AG04450 (cell line): ENCODE measurements at regions not wholly inside any gene's neighbourhood (a gene's known extent, or its start where the extent isn't known, plus 50 kb on each side); places are given as distances from the start of the nearest gene placed in this dataset.
"Not testable (repeated sequence)": the region's sequence is repeated elsewhere in the genome, so short reads cannot be mapped to it uniquely, and the experiment has no call there.

Experiments
- CTCF ChIA-PET: fragments of 300-600, 350-600 bp; formaldehyde crosslinking; extraction: SDS; loops from one replicate; lab custom pipeline; 2022; ENCODE audit warnings: antibody characterized with exemption, inconsistent platforms; lab: Charles Lee
- POLR2A ChIA-PET: fragments of 350-600 bp; formaldehyde crosslinking; extraction: SDS; loops from one replicate; lab custom pipeline; 2021; ENCODE audit warnings: antibody characterized with exemption, inconsistent platforms; lab: Yijun Ruan, JAX
- DNase-seq: peaks from one replicate; pipeline ENCODE4 v3.0.0-alpha.2; 2011; ENCODE audit warnings: low read depth, low spot score
- H3K27ac ChIP-seq: one replicate; pipeline ENCODE4 v1.5.1; 2012; ENCODE audit warnings: low read depth, low read length, control low read depth
- H3K27me3 ChIP-seq: one replicate; pipeline ENCODE4 v1.6.0; 2012; ENCODE audit warnings: low read length; ENCODE audit not compliant: control insufficient read depth, insufficient read depth
- H3K4me3 ChIP-seq: 2 replicates; pipeline ENCODE4 v1.5.1; 2011; ENCODE audit warnings: mild to moderate bottlenecking, low read depth, low read length, control low read depth
- H3K9me3 ChIP-seq: 2 replicates; pipeline ENCODE4 v1.5.1; 2012; ENCODE audit warnings: low read length; ENCODE audit not compliant: control insufficient read depth, insufficient read depth
- TF ChIP-seq, protein P1 (sequence below): IDR thresholded peaks from 2 replicates; pipeline ENCODE4 v1.5.1; 2011; ENCODE audit warnings: low read depth, low read length, control low read depth, inconsistent platforms

DNA sequence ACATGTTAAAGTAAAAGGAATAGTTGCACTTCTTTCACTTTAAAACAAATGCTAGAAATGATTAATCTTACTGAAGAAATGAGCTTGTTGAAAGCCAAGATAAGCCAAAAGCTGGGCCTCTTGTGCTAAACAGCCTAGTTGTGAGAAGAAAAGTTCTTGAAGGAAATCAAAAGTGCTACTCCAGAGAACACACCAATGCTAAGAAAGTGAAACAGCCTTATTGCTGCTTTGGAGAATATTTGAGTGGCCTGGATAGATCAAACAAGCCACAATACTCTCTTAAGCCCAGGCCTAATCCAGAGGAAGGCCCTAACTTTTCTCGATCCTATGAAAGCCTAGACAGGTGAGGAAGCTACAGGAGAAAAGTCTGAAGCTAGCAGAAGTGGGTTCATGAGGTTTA lies 967.9 kb upstream of the INTU start:
- H3K27me3 ChIP-seq = no peaks in the 10 kb centered on the region
- H3K9me3 ChIP-seq = no peaks in the 10 kb centered on the region
- CTCF ChIA-PET = no interaction called here
- POLR2A ChIA-PET = no interaction called here
- no peak for DNase-seq
- H3K4me3 ChIP-seq = no peak overlapping the region
- H3K27ac ChIP-seq = no peak overlapping the region
- TF ChIP-seq, protein P1, sequence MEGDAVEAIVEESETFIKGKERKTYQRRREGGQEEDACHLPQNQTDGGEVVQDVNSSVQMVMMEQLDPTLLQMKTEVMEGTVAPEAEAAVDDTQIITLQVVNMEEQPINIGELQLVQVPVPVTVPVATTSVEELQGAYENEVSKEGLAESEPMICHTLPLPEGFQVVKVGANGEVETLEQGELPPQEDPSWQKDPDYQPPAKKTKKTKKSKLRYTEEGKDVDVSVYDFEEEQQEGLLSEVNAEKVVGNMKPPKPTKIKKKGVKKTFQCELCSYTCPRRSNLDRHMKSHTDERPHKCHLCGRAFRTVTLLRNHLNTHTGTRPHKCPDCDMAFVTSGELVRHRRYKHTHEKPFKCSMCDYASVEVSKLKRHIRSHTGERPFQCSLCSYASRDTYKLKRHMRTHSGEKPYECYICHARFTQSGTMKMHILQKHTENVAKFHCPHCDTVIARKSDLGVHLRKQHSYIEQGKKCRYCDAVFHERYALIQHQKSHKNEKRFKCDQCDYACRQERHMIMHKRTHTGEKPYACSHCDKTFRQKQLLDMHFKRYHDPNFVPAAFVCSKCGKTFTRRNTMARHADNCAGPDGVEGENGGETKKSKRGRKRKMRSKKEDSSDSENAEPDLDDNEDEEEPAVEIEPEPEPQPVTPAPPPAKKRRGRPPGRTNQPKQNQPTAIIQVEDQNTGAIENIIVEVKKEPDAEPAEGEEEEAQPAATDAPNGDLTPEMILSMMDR = no peak

DNA sequence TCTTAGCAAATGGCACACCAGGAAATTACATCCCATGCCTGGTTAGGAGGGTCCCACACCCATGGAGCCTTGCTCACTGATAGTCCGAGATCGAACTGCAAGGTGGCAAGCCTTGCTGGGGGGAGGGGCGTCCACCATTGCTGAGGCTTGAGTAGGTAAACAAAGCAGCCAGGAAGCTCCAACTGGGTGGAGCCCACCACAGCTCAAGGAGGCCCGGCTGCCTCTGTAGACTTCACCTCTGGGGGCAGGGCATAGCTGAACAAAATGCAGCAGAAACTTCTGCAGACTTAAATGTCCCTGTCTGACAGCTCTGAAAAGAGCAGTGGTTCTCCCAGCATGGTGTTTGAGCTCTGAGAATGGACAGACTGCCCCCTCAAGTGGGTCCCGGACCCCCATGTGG lies 962.7 kb upstream of the INTU start:
- POLR2A ChIA-PET, H3K4me3 ChIP-seq, H3K27me3 ChIP-seq, H3K27ac ChIP-seq, CTCF ChIA-PET, H3K9me3 ChIP-seq, DNase-seq: not testable (repeated sequence)

DNA sequence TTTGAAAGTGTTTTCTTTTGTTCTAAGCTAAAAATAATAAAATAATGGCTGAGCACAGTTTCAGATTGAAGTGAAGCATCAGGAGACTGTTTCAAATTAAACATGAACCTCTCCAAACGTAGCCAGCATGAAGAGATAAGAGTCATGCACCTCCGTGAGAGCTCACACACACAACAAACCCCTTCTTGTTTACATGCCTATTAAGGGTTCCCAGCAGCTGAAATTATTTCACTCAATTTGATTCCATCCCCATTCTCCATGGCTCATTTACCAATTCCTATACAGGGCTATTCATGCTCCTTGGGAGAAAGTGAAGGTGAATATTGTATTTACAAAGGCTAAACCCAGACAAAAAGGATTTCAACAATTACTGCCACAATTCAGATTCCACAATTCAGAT lies 954.1 kb upstream of the INTU start:
- CTCF ChIA-PET = interaction anchor here (1.5 kb wide), 1 partner anchor 800 kb away, joined by 4 read pairs; no protein-coding TSS in a partner anchor
- DNase-seq = no peak
- Histone ChIP-seq H3K27ac (no peak overlapping the region), H3K4me3 (no peak overlapping the region), H3K27me3 (no peaks in the 10 kb centered on the region), H3K9me3 (no peaks in the 10 kb centered on the region)
- POLR2A ChIA-PET = no interaction called here
- TF ChIP-seq, protein P1 = no peak

DNA sequence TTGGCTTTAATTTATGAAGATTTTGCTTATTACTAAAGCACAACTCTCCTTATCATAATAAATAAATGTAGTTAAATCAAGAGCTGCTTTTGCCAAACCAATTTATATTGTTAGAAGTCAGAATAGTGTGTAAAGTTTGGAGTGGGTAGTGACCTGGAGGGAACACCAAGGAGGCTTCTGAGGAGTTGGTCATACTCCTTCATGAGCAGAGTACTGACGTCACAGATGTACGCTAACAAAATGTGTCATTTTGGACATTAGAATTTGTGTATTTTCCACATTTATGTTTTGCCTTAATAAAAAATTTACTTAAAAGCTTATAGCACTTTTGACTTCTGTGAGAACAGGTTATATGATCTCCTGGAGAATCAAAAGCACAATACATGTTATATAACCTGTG lies 953.5 kb upstream of the INTU start:
- TF ChIP-seq, protein P1 = no peak
- CTCF ChIA-PET = interaction anchor here (1.5 kb wide), 1 partner anchor 799 kb away, joined by 4 read pairs; no protein-coding TSS in a partner anchor
- Histone ChIP-seq H3K4me3 (no peak overlapping the region), H3K27ac (no peak overlapping the region), H3K9me3 (no peaks in the 10 kb centered on the region), H3K27me3 (no peaks in the 10 kb centered on the region)
- POLR2A ChIA-PET = no interaction called here
- DNase-seq = no peak

DNA sequence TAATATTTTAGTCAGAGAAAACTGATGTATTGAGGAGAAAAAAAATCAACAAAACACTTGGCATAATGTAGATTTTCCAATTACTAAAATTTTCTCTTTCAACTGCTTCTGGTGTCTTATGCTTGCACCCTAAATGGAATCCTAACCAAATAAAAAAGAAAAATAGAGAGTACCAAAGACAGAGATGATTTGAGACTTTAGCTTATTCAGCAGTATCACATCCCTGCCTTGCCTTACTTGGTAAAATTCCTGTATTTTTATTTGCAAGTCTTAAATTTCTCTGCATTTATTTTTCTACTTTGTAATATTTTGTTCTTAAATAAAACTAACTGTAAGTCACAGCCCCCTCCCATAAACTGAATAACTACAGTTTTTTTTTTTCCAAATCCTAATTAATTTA lies 950.5 kb upstream of the INTU start:
- no peaks in the 10 kb centered on the region for H3K9me3 ChIP-seq
- no peaks in the 10 kb centered on the region for H3K27me3 ChIP-seq
- POLR2A ChIA-PET = no interaction called here
- H3K27ac ChIP-seq = no peak overlapping the region
- CTCF ChIA-PET = no interaction called here
- DNase-seq = no peak
- H3K4me3 ChIP-seq = no peak overlapping the region
- TF ChIP-seq, protein P1 = no peak

DNA sequence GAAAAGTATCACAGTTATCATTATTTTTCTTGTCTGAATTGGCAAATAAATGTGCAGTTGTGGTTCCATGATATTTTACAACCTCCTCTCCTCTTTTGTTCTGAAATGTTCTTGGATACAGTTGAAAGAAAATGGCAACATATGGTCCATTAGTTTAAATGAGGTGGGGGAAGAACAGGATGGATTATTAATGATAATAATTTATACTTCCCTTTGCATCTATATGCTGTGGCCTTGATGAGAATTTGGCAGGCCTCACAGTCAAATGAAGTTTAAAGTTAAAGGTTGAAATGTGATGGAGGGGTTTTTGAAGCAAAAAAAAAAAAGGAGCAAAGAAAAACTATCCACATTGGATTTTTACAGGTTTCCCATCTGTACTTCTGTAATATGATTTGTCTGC lies 946.3 kb upstream of the INTU start:
- H3K9me3 ChIP-seq = no peaks in the 10 kb centered on the region
- H3K4me3 ChIP-seq = no peak overlapping the region
- ChIA-PET CTCF (no interaction called here), POLR2A (no interaction called here)
- no peaks in the 10 kb centered on the region for H3K27me3 ChIP-seq
- DNase-seq = no peak
- no peak overlapping the region for H3K27ac ChIP-seq
- TF ChIP-seq, protein P1 = no peak
